Right lobe of liver (tissue), 6 donors: ENCODE measurements at regions not wholly inside any gene's neighbourhood (a gene's known extent, or its start where the extent isn't known, plus 50 kb on each side); places are given as distances from the start of the nearest gene placed in this dataset.

Experiments
- ATAC-seq, 4 donors: fragments of 200-7000 bp; cut with Tn5 transposase; one replicate each; pipeline ENCODE4 v1.9.1; 2020; ENCODE audit warnings: mild to moderate bottlenecking in 4 of 4, moderate library complexity in 4 of 4
- DNase-seq, 3 donors: peaks; one replicate each; pipeline ENCODE4 v3.0.0-alpha.2; 2020
- H3K27ac ChIP-seq, 3 donors: fragments of 200-600 bp; one replicate each; pipeline ENCODE4 v1.8.0; 2022
- H3K27me3 ChIP-seq, 2 donors: fragments of 200-600 bp; one replicate each; pipeline ENCODE4 v1.8.0; 2022
- H3K36me3 ChIP-seq, 4 donors: fragments of 200-600 bp; sonication (generic) in 1 of 4; one replicate each; pipeline versions ENCODE4 v1.5.1 to v1.8.0; 2017 to 2022; ENCODE audit warnings: control low read depth in 1 of 4
- H3K4me1 ChIP-seq, 4 donors: fragments of 200-600 bp; sonication (generic) in 1 of 4; one replicate each; pipeline versions ENCODE4 v1.5.1 to v1.8.0; 2017 to 2022; ENCODE audit warnings: control low read depth in 1 of 4
- H3K4me3 ChIP-seq, 3 donors: fragments of 200-600 bp; one replicate each; pipeline ENCODE4 v1.8.0; 2022
- H3K9me3 ChIP-seq, 4 donors: fragments of 200-600 bp; sonication (generic) in 1 of 4; one replicate each; pipeline versions ENCODE4 v1.5.1 to v1.8.0; 2017 to 2022; ENCODE audit warnings: control low read depth in 1 of 4
- CTCF ChIP-seq, 4 donors: fragments of 200-600 bp in 3 of 4; fragments of 450-650 bp in 1 of 4; IDR thresholded peaks; one replicate each; pipeline versions ENCODE4 v1.5.1 to v1.8.0; 2016 to 2022; ENCODE audit warnings: antibody characterized with exemption in 4 of 4, mild to moderate bottlenecking in 2 of 4
- POLR2A ChIP-seq: fragments of 450-650 bp; IDR thresholded peaks from one replicate; pipeline ENCODE4 v1.6.1; 2017; ENCODE audit warnings: antibody characterized with exemption, mild to moderate bottlenecking
- WGBS: methylation state at CpG from one replicate; pipeline ENCODE4 v1.1.6; 2018; ENCODE audit warnings: low coverage, low lambda C conversion rate; ENCODE audit not compliant: insufficient coverage; ENCODE audit errors: missing lambda C conversion rate; 5-methylcytosine and 5-hydroxymethylcytosine counted together
- intact Hi-C, 2 donors: fragments of 100-400 bp; cut with DNase I; formaldehyde crosslinking; loops; one replicate each; pipeline versions ENCODE4 v1.11.2 to v1.14.1; 2022
- donor health status: DM: no; HTN: yes; CAD: no.
- donor health status: DM: no; HTN: no; CAD: no.
- donor health status: DM: no; HTN: no; CAD: no.
- donor health status: DM: no; HTN: yes; CAD: no.
- donor health status: DM: no; HTN: yes; CAD: no.

- Histone ChIP-seq H3K4me3 (no peak overlapping the region), H3K4me1 (no peaks in the 10 kb centered on the region), H3K27ac (no peak overlapping the region), H3K9me3 (no peaks in the 10 kb centered on the region), H3K27me3 (no peaks in the 10 kb centered on the region), H3K36me3 (no peaks in the 10 kb centered on the region)
- TF ChIP-seq CTCF (IDR thresholded peaks at IDR 0.05), result no peak
- no peak for TF ChIP-seq POLR2A
- intact Hi-C loops, result no loop called here
- ATAC-seq (peak in 3 of 4 donors; percentile 43 to 68 (median 53)), DNase-seq (no peak)
- 65% methylated on average over 9 of the region's 9 CpGs for WGBS
Measured at GRCh38 chr6:119442776-119443184, 93.2 kb upstream of the MAN1A1 start.

DNA sequence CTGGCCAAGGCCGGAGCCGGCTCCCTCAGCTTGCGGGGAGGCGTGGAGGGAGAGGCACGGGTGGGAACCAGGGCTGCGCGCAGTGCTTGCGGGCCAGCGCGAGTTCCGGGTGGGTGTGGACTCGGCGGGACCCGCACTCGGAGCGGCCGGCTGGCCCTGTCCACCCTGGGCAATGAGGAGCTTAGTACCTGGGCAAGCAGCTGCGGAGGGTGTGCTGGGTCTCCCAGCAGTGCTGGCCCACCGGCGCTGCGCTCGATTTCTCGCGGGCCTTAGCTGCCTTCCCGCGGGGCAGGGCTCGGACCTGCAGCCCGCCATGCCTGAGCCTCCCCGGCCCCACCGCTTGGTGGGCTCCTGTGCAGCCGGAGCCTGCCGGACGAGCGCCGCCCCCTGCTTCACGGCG is 91.4 kb upstream of the MAN1A1 start:
- TF ChIP-seq POLR2A (no peak), CTCF (IDR thresholded peaks at IDR 0.05) (no peak)
- Histone ChIP-seq H3K4me1 (no peaks in the 10 kb centered on the region), H3K4me3 (no peak overlapping the region), H3K27ac (no peak overlapping the region), H3K27me3 (no peaks in the 10 kb centered on the region), H3K9me3 (no peaks in the 10 kb centered on the region), H3K36me3 (no peaks in the 10 kb centered on the region)
- DNase-seq, result no peak
- intact Hi-C loops, result no loop called here
- ATAC-seq, result no peak
- WGBS, result 87% methylated on average over 4 of the region's 37 CpGs

DNA sequence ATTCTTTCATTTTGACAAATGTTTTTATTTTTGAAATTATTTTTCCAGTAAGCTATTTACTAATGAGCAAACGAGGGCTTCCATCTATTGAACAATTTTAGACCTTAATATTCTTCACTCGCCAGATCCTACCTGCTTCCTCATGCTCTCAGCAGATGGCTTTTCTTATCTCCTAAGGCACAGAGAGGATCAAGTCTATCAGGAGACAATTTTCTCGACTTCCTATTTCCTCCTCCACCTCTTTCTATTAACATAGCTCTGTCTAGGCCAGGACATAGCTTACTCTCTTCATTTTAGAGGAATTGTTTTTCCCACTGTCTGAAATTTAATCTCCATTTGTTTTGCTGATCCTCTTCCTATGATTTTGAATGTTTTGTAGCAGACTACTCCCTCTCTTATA is 87.0 kb upstream of the MAN1A1 start:
- TF ChIP-seq CTCF (IDR thresholded peaks at IDR 0.05) (no peak), POLR2A (no peak)
- Histone ChIP-seq H3K4me1 (no peaks in the 10 kb centered on the region), H3K36me3 (no peaks in the 10 kb centered on the region), H3K4me3 (no peak overlapping the region), H3K9me3 (no peaks in the 10 kb centered on the region), H3K27me3 (no peaks in the 10 kb centered on the region), H3K27ac (no peak overlapping the region)
- ATAC-seq (no peak), DNase-seq (no peak)
- intact Hi-C loops, result no loop called here
- 62% methylated on average over 3 of the region's 3 CpGs for WGBS

DNA sequence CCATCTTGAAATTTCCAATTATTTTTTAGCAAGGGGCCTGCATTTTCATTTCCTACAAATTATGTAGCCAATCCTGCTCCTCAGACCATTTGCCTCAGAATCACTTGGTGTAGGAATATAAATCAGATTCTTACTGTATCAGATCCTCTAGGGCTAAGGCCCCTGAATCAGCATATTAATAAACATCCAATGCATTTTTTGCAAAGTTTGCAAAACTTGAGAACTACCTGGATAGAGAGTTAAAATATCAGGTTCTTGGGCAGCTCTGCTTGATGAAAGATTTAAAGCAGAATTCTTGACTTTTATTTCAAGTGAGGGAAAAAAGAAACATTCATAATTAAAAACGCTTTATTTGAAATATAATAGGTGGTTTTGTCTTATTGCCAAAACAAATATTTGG is 82.2 kb upstream of the MAN1A1 start:
- WGBS, result 57% methylated on average over 1 of the region's 1 CpG
- Histone ChIP-seq H3K36me3 (no peaks in the 10 kb centered on the region), H3K4me1 (no peaks in the 10 kb centered on the region)

More for the DNA sequence above, 82.2 kb upstream of the MAN1A1 start:
- no peaks in the 10 kb centered on the region for H3K9me3 ChIP-seq
- ATAC-seq (no peak), DNase-seq (no peak)
- H3K27me3 ChIP-seq, result no peaks in the 10 kb centered on the region
- no peak overlapping the region for H3K27ac ChIP-seq
- no peak for TF ChIP-seq POLR2A
- no peak for TF ChIP-seq CTCF (IDR thresholded peaks at IDR 0.05)
- H3K4me3 ChIP-seq, result no peak overlapping the region
- intact Hi-C loops, result no loop called here
